ENCODE measurements at regions not wholly inside any gene's neighbourhood (a gene's known extent, or its start where the extent isn't known, plus 50 kb on each side); places are given as distances from the start of the nearest gene placed in this dataset.

DNA sequence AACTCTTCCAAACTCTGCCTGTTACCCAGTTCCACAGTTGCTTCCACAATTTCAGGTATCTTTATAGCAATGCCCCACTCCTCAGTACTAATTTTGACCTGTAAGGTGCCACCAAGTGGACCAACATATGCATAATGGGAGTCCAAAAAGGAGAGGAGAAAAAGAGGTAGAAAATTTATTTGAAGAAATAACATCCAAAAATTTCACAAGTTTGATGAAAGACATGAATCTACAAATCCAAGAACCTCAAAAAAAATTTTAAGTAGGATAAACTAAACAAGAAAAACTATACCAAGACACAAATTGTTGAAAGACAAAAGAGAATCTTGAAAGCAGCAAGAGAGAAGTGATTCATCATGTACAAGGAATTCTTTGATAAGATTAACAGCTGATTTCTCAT is 79.8 kb downstream of the BARX1 start:
- no peak for DNase-seq

DNA sequence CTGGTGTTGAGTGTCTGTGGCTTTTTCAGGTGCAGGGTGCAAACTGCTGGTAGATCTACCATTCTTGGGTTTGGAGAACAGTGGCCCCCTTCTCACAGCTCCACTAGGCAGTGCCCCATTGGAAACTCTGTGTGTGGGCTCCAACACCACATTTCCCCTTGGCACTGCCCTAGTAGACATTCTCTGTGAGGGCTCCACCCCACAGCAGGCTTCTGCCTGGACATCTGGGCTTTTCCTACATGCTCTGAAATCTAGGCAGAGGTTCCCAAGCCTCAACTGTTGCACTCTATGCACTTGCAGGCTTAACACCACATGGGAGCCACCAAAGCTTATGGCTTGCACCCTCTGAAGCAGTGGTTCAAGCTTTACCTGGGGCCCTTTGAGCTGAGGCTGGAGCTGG is 80.9 kb downstream of the BARX1 start:
- no peak for DNase-seq

DNA sequence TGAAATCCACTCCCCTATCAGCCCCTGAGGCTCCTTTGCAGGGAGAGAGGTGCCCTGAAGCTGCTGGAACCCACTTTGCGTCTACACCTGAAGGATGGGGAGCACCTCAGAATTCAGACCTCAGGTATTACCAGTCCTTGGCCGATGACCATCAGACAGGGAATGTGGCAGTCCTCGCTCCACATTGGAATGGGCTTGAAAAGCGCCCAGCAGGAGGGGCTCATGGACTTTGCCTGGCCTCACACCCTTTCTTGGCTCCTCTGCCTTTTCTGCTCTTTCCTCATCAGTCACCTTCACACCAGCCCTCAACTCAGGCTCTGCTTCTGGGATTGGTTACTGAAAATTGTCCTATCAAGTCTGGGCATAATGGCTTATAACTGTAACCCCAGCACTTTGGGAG is 83.9 kb downstream of the BARX1 start:
- DNase-seq = no peak

DNA sequence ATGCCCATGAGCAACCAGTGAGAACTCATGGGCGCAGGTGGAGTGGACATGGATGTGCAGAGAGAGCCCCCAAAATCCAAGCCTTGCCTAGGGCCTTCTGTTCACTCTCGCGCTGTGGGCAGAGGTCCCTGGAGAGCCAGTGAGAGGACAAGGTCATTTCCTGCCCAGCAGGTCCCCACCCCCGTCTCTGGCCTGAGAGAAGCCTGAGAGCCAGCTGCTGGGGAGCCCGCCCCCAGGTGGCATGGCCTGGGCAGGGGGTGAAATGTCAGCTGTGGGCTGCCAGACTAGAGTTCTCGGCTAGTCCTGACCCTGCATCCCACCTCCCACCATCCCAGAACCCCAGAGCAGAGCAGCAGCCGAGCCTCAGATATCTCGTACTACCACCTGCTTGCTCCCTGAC is 85.3 kb downstream of the BARX1 start:
- DNase-seq = no peak

DNA sequence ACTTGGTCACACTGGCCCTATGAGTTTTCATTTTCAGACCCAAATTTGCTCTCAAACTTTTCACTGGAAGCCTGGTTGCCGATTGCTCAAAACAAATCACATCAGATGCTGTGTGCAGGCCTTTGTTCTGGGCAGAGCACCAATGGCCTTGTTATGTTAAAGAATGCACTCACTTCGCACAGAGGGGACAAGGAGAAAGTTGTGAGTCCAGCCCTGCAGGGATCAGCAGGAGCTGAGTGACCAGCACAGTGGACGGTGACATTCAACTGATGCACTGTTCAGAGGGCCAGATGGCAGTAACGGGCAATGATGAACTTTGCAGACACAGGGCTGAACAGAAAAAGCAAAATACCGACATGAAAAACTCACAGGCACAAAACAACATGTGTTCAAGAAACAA is 86.1 kb downstream of the BARX1 start:
- no peak for DNase-seq

DNA sequence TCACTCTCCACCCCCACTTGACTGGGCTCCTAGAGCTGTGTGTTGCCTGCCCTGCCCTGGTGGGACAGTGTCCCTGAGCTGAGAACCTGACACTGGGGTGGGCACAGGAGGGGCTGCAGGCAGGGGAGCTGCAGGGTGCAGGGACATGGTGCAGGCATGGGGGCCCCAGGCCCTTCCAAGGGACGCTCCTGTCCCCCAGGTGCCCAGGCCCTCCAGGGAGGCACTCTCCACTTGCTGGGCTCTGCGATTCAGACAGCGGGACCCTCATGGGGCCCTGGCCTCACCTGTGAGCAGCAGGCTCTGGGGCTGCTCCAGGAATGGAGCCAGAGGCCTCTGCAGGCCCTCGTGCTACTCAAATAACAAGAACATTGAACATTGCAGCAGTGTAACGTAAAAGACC is 89.4 kb downstream of the BARX1 start:
- DNase-seq = no peak

DNA sequence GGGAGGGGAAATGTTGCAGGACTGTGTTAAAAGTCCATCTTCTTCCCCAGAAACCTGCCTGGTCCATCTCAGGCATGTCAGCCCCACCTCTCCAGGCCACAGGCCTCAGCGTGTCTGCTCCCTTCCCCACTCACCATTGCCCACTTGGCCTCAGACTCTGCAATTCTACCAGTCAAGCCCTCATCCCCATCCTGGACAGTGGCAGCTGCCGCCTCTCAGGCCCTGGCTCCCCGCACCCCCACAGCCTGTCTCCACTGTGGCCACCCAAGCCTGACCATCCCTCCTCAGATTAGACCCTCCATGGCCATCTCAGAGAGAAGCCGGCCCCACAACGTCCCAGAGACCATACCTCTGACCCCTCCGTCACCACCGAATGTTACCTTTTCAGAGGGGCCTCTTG is 89.9 kb downstream of the BARX1 start:
- DNase-seq = no peak

DNA sequence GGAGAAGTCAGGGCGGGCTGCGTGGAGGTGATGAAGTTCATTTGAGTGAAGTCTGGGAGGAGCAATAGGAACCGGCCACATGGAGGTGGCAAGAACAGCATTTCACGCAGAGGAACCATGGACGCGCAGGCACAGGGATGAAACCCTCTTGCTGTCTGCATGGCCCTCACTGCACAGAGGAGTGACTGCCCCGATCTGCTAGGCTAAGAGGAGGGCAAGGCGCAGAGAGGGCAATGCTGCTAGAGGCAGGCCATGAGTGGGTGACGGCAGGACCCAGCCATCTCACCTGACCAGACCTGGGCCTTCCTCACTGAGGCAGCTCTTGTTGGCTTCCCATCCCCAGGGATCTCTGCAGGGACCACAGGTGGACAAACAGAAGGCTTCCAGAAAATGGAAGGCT is 90.3 kb downstream of the BARX1 start:
- DNase-seq = no peak

DNA sequence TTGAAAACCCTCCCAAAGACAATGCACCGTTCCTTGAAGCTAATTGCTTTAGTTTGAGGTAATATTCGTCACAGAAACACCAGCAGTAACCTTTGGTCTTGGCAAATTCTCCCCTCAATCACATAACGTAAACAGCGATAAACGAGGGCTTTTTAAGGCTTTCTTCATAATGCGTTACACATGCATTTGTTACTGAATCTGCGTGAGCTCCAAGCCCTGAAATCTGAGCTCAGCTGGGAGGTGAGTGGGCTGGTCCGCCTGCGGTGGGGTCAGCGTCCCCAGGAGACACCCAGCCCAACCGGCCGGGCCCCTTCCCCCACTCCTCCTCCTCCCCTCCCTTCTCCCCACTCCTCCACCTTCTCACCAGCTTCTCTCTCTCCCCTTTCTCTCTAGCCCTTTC is 91.1 kb downstream of the BARX1 start:
- no peak for DNase-seq

DNA sequence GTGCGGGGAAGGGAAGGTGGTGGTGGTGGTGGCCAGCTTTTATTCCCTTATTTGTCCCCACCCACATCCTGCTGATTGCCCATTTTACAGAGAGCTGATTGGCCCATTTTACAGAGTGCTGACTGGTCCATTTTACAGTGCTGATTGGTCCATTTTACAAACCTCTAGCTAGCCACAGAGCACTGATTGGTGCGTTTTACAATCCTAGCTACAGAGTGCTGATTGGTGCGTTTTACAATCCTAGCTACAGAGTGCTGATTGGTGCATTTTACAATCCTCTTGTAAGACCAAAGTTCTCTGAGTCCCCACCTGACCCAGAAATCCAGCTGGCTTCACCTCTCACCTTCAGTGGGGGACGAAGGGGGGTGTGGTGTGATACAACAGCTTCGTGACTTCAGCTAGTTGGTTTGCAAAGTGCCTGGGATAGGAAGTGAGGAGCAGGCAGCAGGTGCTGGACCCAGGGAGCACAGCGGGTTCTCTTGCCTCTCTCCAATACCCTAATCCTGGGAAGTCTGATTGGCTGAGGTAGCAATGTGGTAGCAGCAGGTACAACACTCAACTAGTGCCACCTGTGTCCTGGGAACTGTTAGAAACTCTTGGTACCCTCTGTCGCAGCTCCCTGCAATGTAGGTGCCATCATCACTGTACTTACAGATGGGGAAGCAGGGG is 92.1 kb downstream of the BARX1 start:
- DNase-seq = no peak

DNA sequence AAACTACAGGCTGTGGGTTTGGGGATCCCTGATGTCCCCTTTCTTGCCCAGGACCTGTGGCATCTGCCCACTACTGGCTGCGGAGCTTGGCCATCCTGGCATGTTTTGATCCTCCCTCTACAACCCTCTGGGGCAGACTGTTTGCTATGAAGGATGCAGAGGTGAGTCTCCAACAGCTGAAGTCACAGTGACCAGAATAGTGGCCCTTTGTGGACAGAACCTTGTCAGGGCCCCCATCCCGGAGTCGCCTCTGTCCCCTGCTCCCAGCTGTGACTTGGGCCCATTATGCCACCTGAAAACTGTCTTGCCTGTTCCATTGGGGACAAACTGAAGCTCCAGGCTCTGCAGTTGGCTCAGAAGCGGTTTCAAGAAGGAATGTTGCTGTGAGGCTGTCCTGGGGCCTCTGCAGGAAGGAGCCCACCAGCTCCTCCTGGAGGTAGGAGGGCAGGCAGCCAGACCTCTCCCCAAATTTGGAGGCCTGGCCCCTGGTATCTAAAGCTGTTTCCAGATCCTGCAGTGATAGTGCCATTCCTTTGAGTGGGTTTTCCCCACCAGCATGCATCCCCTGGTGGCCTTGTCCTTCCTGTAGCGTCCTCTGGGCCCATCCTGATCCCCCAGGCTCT is 93.3 kb downstream of the BARX1 start:
- DNase-seq = no peak

DNA sequence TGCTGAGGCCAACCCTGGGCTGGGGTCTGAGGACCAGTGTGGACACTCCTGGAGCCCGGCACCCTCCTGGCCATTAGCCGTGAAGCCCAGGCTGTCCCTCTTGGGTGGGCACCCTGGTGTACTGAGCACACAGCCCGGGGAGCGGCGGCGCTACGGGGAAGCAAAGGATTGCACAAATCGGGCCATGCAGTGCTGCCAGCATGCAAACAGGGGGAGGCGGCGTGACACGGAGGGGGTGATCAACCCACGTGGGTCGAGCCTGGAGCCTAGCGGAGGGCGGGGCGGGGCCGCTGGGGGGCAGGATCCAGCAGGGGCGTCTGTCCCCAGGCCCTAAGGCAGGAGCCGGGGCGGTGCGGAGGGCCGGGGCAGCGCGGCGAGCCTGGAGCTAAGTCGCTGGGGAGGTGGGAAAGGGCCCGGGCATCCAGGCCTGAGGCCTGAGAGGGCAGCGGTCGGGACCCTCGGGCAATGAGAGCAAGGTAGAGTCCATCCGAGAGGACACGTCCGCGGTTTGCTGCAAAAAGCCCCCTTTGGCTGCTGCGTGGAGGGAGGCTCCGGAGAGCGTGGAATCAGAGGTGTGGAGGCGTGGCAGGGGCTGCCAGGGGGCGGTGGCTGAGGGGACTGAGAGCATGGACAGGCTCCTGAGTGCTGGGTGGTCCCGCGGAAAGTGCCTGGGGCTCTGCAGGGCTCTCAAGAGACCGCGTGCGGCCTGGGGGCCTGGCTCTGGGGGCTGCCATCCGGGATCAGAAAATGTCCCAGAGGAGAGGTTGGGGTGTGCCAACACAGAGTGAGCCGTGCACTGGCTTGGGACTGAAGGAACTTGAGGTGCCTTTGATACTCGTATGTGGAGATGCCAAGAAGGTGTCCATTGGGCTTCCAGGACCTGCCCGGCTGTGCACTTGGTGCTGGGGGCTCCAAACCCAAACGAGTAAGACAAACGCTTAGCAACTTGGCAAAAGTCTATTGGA is 94.2 kb downstream of the BARX1 start:
- DNase-seq = no peak

DNA sequence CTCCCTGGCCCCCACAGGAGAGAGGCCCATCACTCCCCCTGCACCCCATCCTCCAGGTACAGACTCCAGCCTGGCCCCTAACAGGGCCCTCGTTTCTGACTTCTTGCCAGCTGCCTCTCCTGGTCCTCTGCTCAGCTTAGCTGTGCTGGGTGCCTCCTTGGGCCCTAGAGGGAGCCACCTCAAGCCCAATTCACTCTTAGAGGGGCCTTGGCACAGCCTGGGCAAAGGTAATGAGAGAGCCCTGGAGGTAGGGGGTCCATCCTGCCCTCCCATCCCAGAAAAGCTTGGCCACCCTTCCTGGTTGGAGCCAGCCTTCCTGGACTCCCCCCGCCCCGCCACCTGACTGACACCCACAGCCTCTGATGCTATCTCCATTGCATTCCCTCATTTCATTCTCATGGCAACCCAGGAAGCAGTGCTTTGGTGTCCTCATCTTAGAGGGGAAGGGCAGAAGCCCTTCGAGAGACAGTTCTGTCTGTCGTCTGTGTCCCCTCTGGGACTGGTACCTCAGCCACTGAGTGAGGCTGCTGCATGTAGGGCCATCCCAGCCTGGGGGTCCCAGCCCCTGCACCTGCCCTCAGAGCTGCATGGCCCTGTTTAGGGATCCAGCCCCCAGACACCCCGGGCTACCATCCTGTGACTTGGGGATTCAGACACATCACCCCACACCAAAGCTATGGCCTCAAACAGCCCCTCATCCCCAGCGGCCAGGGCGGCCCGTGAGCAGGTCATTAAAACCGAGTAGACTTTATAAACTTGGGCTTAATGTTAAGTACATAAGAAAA is 95.5 kb downstream of the BARX1 start:
- no peak for DNase-seq

DNA sequence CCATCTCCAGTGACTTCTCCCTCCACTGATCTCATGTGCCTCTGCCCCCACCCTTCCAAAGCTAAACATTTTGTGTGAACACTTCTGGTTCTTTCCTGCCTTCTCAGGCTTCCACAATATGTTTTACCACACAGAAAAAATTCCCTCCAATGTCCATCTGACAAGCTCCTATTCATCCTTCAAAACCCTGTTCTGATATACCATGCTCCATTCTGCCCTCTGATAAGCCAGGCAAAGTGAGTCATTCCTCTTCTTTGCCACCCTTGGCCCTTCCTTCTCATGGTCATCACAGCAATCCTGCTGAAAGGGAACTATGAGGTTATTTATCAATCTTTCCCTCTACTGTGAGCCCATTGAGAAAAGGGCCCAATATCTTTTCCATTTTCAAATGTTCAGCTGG is 97.6 kb downstream of the BARX1 start:
- DNase-seq = no peak

DNA sequence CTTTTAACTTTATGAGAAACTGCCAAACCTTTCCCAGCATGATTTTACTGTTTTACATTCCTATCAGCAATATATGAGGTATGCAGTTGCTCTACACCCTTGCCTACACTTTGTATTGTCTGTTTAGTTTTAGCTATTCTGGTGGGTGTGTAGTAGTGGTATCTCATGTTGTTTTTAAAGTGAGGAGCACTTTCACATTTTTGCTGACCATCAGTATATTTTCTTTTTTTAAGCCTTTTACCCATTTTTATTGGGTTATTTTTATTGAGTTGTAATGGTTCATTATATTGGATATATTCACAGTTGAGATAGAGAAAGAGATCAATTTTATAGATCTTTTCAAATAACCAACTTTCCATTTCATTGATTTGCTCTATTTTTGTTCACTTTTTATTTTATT is 102.4 kb downstream of the BARX1 start:
- DNase-seq = no peak

DNA sequence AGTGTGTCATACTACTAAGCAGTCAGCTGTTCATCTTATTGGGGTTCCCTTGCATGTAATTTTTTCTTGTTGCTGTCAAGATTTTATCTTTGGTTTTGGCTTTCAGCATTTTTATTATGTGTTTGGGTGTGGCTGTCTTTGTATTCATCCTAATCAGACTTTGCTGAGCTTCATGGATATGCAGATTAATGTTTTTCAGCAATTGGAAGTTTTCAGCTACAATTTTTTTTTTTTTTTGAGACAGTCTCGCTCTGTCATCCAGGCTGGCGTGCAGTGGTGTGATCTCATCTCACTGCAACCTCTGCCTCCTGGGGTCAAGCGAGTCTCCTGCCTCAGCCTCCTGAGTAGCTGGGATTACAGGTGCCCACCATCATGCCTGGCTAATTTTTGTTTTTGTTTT is 108.8 kb downstream of the BARX1 start:
- DNase-seq = no peak

DNA sequence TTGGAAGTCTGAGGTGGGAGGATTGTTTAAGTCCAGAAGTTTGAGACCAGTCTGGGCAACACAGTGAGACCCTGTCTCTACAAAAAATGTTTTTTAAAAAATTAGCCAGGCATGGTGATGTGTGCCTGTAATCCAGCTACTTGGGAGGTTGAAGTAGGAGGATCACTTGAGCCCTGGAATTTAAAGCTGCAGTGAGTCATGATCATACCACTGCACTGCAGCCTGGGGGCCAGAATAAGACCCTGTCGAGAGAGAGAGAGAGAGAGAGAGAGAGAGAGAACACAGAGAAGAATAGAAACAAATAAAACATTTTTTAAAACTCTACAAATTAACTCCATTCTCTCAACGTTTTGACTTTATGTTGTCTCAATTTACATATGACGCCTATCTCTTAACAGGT is 111.8 kb downstream of the BARX1 start:
- DNase-seq = no peak

DNA sequence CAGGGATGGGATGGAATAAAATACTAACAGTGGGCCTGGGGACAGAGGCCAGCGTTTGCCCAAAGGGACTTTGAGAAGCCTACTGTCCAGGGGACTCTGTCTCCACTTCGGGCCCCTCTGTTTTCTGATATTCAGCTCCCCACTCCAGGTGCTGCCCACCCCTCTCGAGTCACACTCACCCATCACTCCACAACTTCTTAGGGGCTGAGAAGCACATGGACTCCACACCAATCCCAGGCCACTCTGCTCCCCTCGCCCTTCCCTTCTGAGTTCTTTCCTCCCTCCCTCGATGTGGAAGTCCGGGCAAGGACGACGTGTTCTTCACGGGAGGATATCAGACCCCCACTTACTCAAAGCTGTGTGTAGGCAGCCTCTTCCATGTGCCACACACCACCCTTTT is 124.5 kb downstream of the BARX1 start:
- DNase-seq = no peak

DNA sequence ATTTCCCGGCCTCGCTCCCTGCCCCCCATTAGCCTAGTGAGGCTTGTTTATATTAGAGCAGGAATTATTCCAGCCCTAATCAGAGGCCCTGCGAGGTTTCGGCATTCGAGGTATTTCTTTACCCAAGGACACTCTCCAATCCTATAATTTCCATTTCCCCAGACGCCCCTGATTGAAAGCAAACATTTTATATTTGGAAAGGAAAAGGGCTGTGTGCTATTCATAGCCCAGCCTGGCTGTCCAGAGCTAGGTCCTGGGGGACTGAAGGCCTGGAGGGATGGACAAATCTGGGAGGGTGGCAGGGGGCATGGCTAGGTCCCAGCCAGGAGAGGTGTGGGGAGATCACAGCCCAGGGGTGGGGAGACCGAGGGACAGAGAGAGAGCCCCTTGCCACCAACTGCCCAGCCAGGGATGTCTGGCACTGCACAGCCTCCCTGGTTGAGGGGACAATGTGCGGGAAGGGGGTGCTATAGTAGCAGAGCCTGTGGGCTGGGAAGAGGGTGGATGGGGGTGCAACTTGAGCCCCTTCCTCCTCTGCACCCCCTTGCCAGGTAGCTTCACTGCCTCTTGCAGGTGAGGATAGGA is 125.1 kb downstream of the BARX1 start:
- DNase-seq = no peak

DNA sequence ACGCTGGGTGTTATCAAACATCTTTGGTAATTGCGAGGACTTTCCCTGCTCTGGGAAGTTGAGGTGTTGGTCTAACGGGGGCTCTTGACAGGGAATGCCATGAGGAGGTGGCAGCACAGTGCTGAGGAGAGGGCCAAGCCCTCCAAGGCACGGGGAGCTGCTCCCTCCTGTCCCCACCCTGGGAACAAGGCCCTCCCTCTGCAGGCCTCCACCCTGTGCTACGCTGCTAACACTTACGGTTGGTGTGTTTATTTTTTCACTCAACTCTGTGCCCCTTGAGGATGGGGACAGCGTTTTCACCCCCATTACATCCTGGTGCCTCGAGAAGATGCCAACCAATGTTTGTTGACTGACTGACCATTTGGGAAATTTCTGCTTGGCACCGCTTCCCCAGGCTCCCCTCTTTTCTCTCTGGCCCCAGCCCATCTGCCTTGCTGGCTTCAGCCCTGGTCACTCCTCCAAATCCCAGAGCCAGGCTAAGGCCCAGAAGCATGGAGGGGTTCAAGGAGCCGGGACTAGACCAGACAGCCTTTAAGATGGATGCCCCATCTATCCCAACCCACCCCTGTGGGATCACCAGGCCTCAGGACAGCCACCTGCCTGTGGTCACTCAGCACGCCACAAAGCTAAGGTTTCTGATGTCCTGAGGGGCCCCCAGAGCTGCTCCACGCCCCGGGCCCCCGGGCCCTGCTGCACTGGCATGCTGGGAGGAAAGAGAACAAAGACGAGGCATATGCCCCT is 125.7 kb downstream of the BARX1 start:
- DNase-seq = no peak

DNA sequence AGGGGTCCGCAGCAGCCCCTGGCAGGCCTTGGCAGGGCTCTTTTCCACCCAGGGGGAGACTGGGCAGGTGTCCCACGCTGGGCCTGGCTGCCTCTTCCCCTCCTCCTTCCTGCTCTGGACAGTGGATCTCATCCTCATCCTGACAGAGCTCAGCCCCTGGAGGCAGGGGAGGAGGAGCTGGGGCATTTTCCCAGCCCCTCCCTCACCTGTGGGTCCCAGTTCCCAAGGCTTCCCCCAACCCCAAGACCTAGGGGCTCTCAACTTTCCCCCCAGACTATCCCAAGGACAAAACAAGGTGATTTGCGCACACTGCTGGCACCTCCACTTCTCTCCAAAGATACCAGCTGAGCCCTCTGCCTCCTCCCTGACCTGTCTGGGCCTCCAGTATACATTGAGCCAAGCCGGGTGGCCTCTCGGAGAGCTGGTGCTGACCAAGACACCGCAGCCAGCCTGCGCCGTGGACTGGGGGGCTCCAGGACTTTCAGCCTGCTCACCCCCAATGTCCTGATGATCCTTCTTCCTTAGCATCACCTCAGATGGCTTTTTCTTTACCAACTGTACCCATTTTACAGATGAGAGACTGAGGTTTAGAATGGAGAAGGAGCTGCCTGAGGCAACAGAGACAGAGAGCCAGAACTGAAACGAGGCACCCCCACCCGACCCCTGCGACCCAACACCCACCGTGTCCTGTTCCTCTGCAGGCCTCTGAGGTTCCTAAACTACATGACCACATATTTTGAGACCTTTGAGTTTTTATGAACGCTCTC is 126.6 kb downstream of the BARX1 start:
- DNase-seq = no peak
